Mesodermal cell (in vitro differentiated cells): ENCODE measurements at regions not wholly inside any gene's neighbourhood (a gene's known extent, or its start where the extent isn't known, plus 50 kb on each side); places are given as distances from the start of the nearest gene placed in this dataset.
"Not testable (repeated sequence)": the region's sequence is repeated elsewhere in the genome, so short reads cannot be mapped to it uniquely, and the experiment has no call there.

Experiments used
- H3K27ac ChIP-seq: 2 replicates; pipeline ENCODE4 v1.7.0; 2013; ENCODE audit warnings: mild to moderate bottlenecking, low read depth, low read length, moderate library complexity; ENCODE audit not compliant: severe bottlenecking
- H3K36me3 ChIP-seq: 2 replicates; pipeline ENCODE4 v1.7.1; 2013; ENCODE audit warnings: mild to moderate bottlenecking, low read length, moderate library complexity; ENCODE audit not compliant: control insufficient read depth, insufficient read depth
- H3K4me1 ChIP-seq: one replicate; pipeline ENCODE4 v1.7.1; 2013; ENCODE audit warnings: mild to moderate bottlenecking, low read length; ENCODE audit not compliant: insufficient read depth, control insufficient read depth, poor library complexity, severe bottlenecking
- H3K4me3 ChIP-seq: 2 replicates; pipeline ENCODE4 v1.7.0; 2013; ENCODE audit warnings: low read length, control low read depth, mild to moderate bottlenecking; ENCODE audit not compliant: insufficient read depth, poor library complexity, severe bottlenecking; ENCODE audit errors: extremely low read depth
- H3K9me3 ChIP-seq: 2 replicates; pipeline ENCODE4 v1.7.1; 2013; ENCODE audit warnings: mild to moderate bottlenecking, low read length, moderate library complexity; ENCODE audit not compliant: control insufficient read depth
- WGBS, 2 experiments: methylation state at CpG; one replicate each; pipeline ENCODE4 v1.1.5; 2013; ENCODE audit warnings: missing lambda C conversion rate in 2 of 2; ENCODE audit not compliant: insufficient coverage in 2 of 2; 5-methylcytosine and 5-hydroxymethylcytosine counted together

GRCh38 chr11:91011503-91011902 lies 788.7 kb upstream of the CHORDC1 start:
- no CpG with 5 or more reads among the region's 2 CpGs for WGBS, 2 experiments

DNA sequence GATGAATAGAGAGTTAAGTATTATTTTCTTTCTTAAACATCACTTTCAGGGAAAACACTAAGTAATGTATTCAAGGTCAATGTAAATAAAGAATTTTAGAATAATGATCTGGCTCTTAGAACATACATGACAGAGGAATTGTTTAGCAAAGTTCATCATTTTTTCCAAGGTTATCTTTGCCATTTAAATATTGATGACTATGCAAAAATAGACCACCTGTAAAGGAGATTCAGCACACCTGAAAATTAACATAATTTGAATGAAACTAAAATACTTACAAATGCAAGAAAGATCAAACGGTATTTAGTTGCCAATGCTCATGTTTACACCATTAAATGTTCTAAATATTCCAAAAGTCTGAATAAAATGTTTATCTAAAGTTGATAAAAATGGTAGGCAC lies 782.6 kb upstream of the CHORDC1 start:
- no peak overlapping the region for H3K4me3 ChIP-seq
- no peak overlapping the region for H3K27ac ChIP-seq
- H3K4me1 ChIP-seq, result no peaks in the 10 kb centered on the region
- no peaks in the 10 kb centered on the region for H3K36me3 ChIP-seq
- WGBS, 2 experiments, result no CpG with 5 or more reads among the region's 1 CpG
- H3K9me3 ChIP-seq, result peaks cover 5% of the 10 kb centered on the region

More at GRCh38 chr11:91011503-91011902, 788.7 kb upstream of the CHORDC1 start:
- peaks cover 5% of the 10 kb centered on the region for H3K9me3 ChIP-seq
- no peaks in the 10 kb centered on the region for H3K4me1 ChIP-seq
- no peak overlapping the region for H3K4me3 ChIP-seq
- no peaks in the 10 kb centered on the region for H3K36me3 ChIP-seq
- H3K27ac ChIP-seq, result no peak overlapping the region

GRCh38 chr11:90997241-90997640 lies 774.4 kb upstream of the CHORDC1 start:
- Histone ChIP-seq H3K27ac (no peak overlapping the region), H3K4me3 (no peak overlapping the region), H3K4me1 (no peaks in the 10 kb centered on the region), H3K9me3 (no peaks in the 10 kb centered on the region), H3K36me3 (no peaks in the 10 kb centered on the region)
- WGBS, 2 experiments, result 50% methylated on average over 2 of the region's 3 CpGs; no CpG with 5 or more reads in 1 of the 2 experiments

- not testable (repeated sequence) for H3K36me3 ChIP-seq, H3K4me3 ChIP-seq, H3K9me3 ChIP-seq, H3K4me1 ChIP-seq, H3K27ac ChIP-seq
- 100% methylated on average over 2 of the region's 22 CpGs; no CpG with 5 or more reads in 1 of the 2 experiments for WGBS, 2 experiments
Measured at GRCh38 chr11:90972159-90972558, 749.3 kb upstream of the CHORDC1 start.

GRCh38 chr11:90947930-90948329 lies 725.1 kb upstream of the CHORDC1 start:
- no peaks in the 10 kb centered on the region for H3K9me3 ChIP-seq
- H3K36me3 ChIP-seq, result no peaks in the 10 kb centered on the region
- H3K4me1 ChIP-seq, result no peaks in the 10 kb centered on the region
- H3K4me3 ChIP-seq, result no peak overlapping the region
- no peak overlapping the region for H3K27ac ChIP-seq

DNA sequence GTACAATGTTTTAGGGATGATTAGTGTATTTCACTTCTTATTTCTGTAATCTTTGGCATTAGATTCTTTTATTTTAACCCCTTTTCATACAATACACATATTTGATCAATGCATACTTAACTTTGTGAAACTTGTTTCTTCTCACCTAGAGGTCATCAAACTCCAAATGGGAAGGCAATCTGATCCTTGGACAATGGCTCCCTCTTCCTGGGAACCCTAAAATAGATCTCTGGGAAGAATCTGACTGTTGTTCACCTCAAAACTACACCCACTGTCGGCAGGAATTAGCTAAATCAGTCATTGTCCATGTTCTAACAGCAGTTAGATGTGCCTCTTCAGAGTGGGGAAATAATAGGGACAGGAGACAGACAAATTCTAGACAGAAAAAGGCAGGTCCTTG lies 707.4 kb upstream of the CHORDC1 start:
- H3K9me3 ChIP-seq, result no peaks in the 10 kb centered on the region
- WGBS, 2 experiments, result 86% methylated on average over 1 of the region's 1 CpG; no CpG with 5 or more reads in 1 of the 2 experiments

GRCh38 chr11:90919332-90919731 lies 696.5 kb upstream of the CHORDC1 start:
- Histone ChIP-seq H3K36me3 (no peaks in the 10 kb centered on the region), H3K4me3 (no peak overlapping the region), H3K9me3 (no peaks in the 10 kb centered on the region), H3K27ac (no peak overlapping the region), H3K4me1 (no peaks in the 10 kb centered on the region)
- no CpG with 5 or more reads among the region's 2 CpGs for WGBS, 2 experiments

More for the DNA sequence above, 707.4 kb upstream of the CHORDC1 start:
- Histone ChIP-seq H3K27ac (no peak overlapping the region), H3K4me3 (no peak overlapping the region), H3K4me1 (no peaks in the 10 kb centered on the region), H3K36me3 (no peaks in the 10 kb centered on the region)

- H3K9me3 ChIP-seq, result no peaks in the 10 kb centered on the region
Measured at GRCh38 chr11:90916706-90917105, 693.9 kb upstream of the CHORDC1 start.

GRCh38 chr11:90913131-90913668 lies 690.4 kb upstream of the CHORDC1 start:
- Histone ChIP-seq H3K4me1 (no peaks in the 10 kb centered on the region), H3K36me3 (no peaks in the 10 kb centered on the region), H3K9me3 (no peaks in the 10 kb centered on the region), H3K27ac (no peak overlapping the region), H3K4me3 (no peak overlapping the region)
- 83 to 100% methylated on average over 1 of the region's 2 CpGs for WGBS, 2 experiments

More at GRCh38 chr11:90916706-90917105, 693.9 kb upstream of the CHORDC1 start:
- H3K4me3 ChIP-seq, result no peak overlapping the region
- no peak overlapping the region for H3K27ac ChIP-seq
- H3K36me3 ChIP-seq, result no peaks in the 10 kb centered on the region
- H3K4me1 ChIP-seq, result no peaks in the 10 kb centered on the region

- Histone ChIP-seq H3K4me3 (no peak overlapping the region), H3K36me3 (no peaks in the 10 kb centered on the region), H3K4me1 (no peaks in the 10 kb centered on the region), H3K9me3 (no peaks in the 10 kb centered on the region), H3K27ac (no peak overlapping the region)
- WGBS, 2 experiments, result 97% methylated on average over 4 of the region's 5 CpGs; no CpG with 5 or more reads in 1 of the 2 experiments
Measured at GRCh38 chr11:90912631-90913030, 689.8 kb upstream of the CHORDC1 start.

DNA sequence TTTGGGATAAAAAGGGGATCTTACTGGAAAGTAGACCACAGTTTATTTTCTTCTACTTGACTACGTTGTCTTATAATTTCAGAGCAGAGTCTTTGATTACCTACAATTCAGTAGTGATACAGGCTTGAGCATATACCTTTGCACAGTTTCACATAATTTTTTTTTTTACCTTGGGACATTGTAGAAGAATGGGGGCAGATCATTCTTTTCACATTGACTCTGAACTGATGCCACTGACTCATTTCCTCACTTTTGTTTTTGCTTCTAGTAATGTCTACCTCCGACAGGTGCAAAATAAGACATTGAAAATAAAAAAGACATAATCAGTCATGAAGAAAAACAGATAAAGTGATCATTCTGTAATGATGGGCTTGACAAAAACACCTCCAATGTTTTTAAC lies 688.3 kb upstream of the CHORDC1 start:
- Histone ChIP-seq H3K9me3 (no peaks in the 10 kb centered on the region), H3K27ac (no peak overlapping the region), H3K4me1 (no peaks in the 10 kb centered on the region), H3K4me3 (no peak overlapping the region), H3K36me3 (no peaks in the 10 kb centered on the region)
- 100% methylated on average over 1 of the region's 2 CpGs; no CpG with 5 or more reads in 1 of the 2 experiments for WGBS, 2 experiments
